ENCODE measurements at regions not wholly inside any gene's neighbourhood (a gene's known extent, or its start where the extent isn't known, plus 50 kb on each side); places are given as distances from the start of the nearest gene placed in this dataset.

GRCh38 chr2:36088716-36089328 is 266.8 kb upstream of the CRIM1 start:
- DNase-seq: no peak
- peaks cover 21% of the 10 kb centered on the region for H3K9me3 Mint-ChIP-seq (ENCODE audit: unreplicated experiment)
- peaks cover 16% of the 10 kb centered on the region for H3K27me3 Mint-ChIP-seq (ENCODE audit: insufficient read depth, unreplicated experiment)
- H3K4me1 Mint-ChIP-seq (ENCODE audit: low read depth, unreplicated experiment): peaks cover 4% of the 10 kb centered on the region
- H3K27ac Mint-ChIP-seq (ENCODE audit: unreplicated experiment): no peak overlapping the region
- Histone ChIP-seq H3K4me3 (ENCODE audit: low read depth, low read length) (no peak overlapping the region), H3K27me3 (replicated peaks; ENCODE audit: control insufficient read depth, insufficient read depth, low read length) (no peaks in the 10 kb centered on the region), H3K9me3 (no peaks in the 10 kb centered on the region), H3K4me1 (no peaks in the 10 kb centered on the region), H3K36me3 (ENCODE audit: control insufficient read depth, insufficient read depth, low read length) (no peaks in the 10 kb centered on the region)
- no peaks in the 10 kb centered on the region for H3K36me3 Mint-ChIP-seq (ENCODE audit: insufficient read depth, unreplicated experiment)
- H3K4me3 Mint-ChIP-seq (ENCODE audit: unreplicated experiment): no peak overlapping the region
- ChIA-PET CTCF (no interaction called here), POLR2A (no interaction called here)
- TF ChIP-seq, protein P1, sequence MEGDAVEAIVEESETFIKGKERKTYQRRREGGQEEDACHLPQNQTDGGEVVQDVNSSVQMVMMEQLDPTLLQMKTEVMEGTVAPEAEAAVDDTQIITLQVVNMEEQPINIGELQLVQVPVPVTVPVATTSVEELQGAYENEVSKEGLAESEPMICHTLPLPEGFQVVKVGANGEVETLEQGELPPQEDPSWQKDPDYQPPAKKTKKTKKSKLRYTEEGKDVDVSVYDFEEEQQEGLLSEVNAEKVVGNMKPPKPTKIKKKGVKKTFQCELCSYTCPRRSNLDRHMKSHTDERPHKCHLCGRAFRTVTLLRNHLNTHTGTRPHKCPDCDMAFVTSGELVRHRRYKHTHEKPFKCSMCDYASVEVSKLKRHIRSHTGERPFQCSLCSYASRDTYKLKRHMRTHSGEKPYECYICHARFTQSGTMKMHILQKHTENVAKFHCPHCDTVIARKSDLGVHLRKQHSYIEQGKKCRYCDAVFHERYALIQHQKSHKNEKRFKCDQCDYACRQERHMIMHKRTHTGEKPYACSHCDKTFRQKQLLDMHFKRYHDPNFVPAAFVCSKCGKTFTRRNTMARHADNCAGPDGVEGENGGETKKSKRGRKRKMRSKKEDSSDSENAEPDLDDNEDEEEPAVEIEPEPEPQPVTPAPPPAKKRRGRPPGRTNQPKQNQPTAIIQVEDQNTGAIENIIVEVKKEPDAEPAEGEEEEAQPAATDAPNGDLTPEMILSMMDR (IDR thresholded peaks at IDR 0.05; ENCODE audit: insufficient read depth in 1 of 2, low read depth in 1 of 2, low read length in 1 of 2, severe bottlenecking in 1 of 2, unreplicated experiment in 1 of 2): no peak
- no TSS peak for BruUV-seq (replicated peaks)
- intact Hi-C loops (cut with micrococcal nuclease; ENCODE audit: unreplicated experiment): no loop called here

GRCh38 chr2:36087344-36087743 is 268.2 kb upstream of the CRIM1 start:
- no peaks in the 10 kb centered on the region for H3K4me1 ChIP-seq
- H3K27me3 ChIP-seq (replicated peaks; ENCODE audit: control insufficient read depth, insufficient read depth, low read length): no peaks in the 10 kb centered on the region
- no peak overlapping the region for H3K4me3 Mint-ChIP-seq (ENCODE audit: unreplicated experiment)
- no TSS peak for BruUV-seq (replicated peaks)
- no peaks in the 10 kb centered on the region for H3K36me3 ChIP-seq (ENCODE audit: control insufficient read depth, insufficient read depth, low read length)
- CTCF ChIA-PET: no interaction called here
- H3K4me1 Mint-ChIP-seq (ENCODE audit: low read depth, unreplicated experiment): peaks cover 4% of the 10 kb centered on the region
- no peak for DNase-seq
- intact Hi-C loops (cut with micrococcal nuclease; ENCODE audit: unreplicated experiment): no loop called here
- H3K27ac Mint-ChIP-seq (ENCODE audit: unreplicated experiment): no peak overlapping the region
- no peaks in the 10 kb centered on the region for H3K9me3 ChIP-seq
- H3K9me3 Mint-ChIP-seq (ENCODE audit: unreplicated experiment): peaks cover 19% of the 10 kb centered on the region
- no peak overlapping the region for H3K4me3 ChIP-seq (ENCODE audit: low read depth, low read length)
- TF ChIP-seq, protein P1 (IDR thresholded peaks at IDR 0.05; ENCODE audit: insufficient read depth in 1 of 2, low read depth in 1 of 2, low read length in 1 of 2, severe bottlenecking in 1 of 2, unreplicated experiment in 1 of 2): no peak
- H3K27me3 Mint-ChIP-seq (ENCODE audit: insufficient read depth, unreplicated experiment): peaks cover 18% of the 10 kb centered on the region
- no peaks in the 10 kb centered on the region for H3K36me3 Mint-ChIP-seq (ENCODE audit: insufficient read depth, unreplicated experiment)
- POLR2A ChIA-PET: no interaction called here

DNA sequence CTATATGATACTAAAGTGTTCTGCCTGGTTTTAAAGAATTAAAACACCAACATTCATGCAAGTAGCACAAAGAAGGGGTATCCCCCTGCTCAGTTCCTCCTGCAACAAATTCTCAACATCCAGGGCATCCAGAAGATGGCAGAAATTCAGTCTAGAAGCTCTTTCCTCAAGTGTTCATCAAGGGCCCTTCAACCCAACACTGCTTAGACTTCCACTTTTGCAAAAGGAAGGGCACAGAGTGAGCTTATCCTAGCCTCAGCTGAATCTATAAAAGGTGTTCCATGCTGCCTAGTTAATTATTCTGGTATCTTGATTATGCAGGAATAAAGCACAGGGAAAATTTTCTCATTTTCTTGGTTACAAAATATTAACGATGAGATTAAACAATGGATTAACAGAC is 275.8 kb upstream of the CRIM1 start:
- Mint-ChIP-seq H3K27me3 (ENCODE audit: insufficient read depth, unreplicated experiment) (peaks cover 17% of the 10 kb centered on the region), H3K27ac (ENCODE audit: unreplicated experiment) (no peak overlapping the region), H3K4me3 (ENCODE audit: unreplicated experiment) (no peak overlapping the region), H3K4me1 (ENCODE audit: low read depth, unreplicated experiment) (no peaks in the 10 kb centered on the region), H3K36me3 (ENCODE audit: insufficient read depth, unreplicated experiment) (no peaks in the 10 kb centered on the region), H3K9me3 (ENCODE audit: unreplicated experiment) (no peaks in the 10 kb centered on the region)
- DNase-seq: no peak
- Histone ChIP-seq H3K4me3 (ENCODE audit: low read depth, low read length) (no peak overlapping the region), H3K36me3 (ENCODE audit: control insufficient read depth, insufficient read depth, low read length) (no peaks in the 10 kb centered on the region), H3K27me3 (replicated peaks; ENCODE audit: control insufficient read depth, insufficient read depth, low read length) (no peaks in the 10 kb centered on the region), H3K9me3 (no peaks in the 10 kb centered on the region), H3K4me1 (no peaks in the 10 kb centered on the region)
- CTCF ChIA-PET: no interaction called here
- intact Hi-C loops (cut with micrococcal nuclease; ENCODE audit: unreplicated experiment): no loop called here
- no TSS peak for BruUV-seq (replicated peaks)
- TF ChIP-seq, protein P1 (IDR thresholded peaks at IDR 0.05; ENCODE audit: insufficient read depth in 1 of 2, low read depth in 1 of 2, low read length in 1 of 2, severe bottlenecking in 1 of 2, unreplicated experiment in 1 of 2): no peak
- POLR2A ChIA-PET: no interaction called here

Data from Caco-2 (cell line).